HG03521 (cell line): ENCODE measurements at regions not wholly inside any gene's neighbourhood (a gene's known extent, or its start where the extent isn't known, plus 50 kb on each side); places are given as distances from the start of the nearest gene placed in this dataset.

Source experiments
- ATAC-seq: cut with Tn5 transposase; IDR thresholded peaks from one replicate; pipeline ENCODE4 v1.9.1; 2021; ENCODE audit warnings: mild to moderate bottlenecking, moderate library complexity; ENCODE audit not compliant: unreplicated experiment

DNA sequence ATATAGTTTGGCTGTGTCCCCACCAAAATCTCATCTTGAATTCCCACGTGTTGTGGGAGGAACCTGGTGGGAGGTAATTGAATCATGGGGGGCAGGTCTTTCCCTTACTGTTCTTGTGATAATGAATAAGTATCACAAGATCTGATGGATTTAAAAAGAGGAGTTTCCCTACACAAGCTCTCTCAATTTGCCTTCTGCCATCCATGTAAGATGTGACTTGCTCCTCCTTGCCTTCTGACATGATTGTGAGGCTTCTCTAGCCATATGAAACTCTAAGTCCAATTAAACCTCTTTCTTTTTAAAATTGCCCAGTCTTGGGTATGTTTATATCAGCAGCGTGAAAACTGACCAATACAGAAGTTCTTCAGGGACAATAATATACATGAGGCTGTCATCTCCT lies 425.1 kb downstream of the PABPC4L start:
- ATAC-seq, result no peak

DNA sequence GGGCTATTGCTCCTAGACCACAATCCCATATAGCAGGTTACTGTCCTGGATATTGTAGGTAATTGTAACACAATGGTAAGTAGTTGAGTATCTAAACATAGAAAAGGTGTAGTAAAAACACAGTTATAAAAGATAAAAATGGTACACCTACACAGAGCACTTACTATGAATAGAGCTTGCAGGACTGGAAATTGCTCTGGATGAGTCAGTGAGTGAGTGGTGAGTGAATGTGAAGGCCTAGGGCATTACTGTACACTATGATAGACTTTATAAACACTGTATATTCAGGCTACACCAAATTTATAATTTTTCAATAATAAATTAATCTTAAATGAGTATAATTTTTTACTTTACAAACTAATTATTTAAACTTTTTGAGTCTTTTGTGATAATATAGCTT lies 425.7 kb downstream of the PABPC4L start:
- ATAC-seq, result no peak

DNA sequence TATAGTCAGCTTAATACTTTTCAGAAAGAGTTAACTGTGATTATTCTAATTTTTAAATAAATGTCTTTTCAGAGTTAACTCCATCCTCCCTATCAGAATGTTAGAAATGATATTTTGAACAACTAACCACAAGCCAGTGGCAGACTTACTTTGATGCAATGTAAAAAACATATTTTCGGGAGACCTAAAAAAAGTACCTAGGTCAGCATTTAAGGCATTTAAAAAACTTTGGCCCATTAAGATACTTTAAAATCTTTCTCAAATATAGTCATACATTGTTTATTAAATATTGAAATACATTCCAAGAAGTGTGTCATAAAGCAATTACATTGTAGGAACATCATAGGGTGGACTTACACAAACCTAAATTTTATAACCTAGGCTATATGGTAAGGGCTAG lies 426.1 kb downstream of the PABPC4L start:
- no peak for ATAC-seq

DNA sequence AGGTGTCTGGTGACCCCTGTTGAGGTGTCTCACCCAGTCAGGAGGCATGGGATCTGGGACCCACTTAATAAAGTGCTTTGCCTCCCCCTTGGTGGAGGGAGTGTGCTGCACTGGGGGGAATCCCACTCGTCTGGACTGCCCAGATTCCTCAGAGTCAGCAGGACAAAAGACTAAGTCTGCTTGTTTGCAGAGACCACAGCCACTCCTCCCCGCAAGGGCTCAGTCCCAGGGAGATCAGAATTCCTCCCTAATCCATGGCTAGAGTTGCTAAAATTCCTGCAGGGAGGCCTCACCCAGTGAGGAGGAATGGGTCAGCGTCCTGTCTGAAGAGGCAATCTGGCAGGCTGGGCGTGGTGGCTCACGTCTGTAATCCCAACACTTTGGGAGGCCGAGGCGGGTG lies 442.2 kb downstream of the PABPC4L start:
- ATAC-seq, result no peak

DNA sequence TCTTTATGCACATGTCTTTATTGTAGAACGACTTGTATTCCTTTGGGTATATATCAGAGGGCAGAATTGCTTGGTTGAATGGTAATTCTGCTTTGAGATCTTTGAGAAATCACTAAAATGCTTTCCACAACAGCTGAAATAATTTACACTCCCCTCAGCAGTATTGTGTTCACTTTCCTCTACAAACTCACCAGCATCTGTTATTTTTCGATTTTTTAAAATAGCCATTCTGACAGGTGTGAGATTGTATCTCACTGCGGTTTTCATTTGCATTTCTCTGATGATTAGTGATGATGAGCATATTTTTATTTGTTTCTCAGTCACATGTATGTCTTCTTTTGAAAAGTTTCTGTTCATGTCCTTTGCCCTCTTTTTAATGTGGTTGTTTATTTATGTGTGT lies 459.8 kb downstream of the PABPC4L start:
- no peak for ATAC-seq

DNA sequence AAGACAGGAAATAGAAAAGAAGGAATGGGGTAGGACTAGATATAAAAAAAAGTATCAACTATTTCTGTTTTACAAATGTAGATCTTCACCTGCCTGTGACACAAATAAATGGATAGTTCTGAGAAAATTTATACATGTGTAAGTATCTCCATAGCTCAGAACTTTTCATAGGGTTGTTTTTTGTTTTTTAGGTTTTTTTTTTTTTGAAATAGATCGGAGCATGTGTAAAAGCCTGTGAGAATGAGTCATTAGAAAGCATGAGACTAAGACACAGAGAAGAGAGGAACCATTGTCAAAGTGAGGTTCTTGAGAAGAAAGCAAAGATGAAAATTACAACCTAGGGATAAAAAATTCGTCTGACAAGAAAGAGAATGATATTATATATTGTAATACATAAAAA lies 481.6 kb downstream of the PABPC4L start:
- no peak for ATAC-seq

DNA sequence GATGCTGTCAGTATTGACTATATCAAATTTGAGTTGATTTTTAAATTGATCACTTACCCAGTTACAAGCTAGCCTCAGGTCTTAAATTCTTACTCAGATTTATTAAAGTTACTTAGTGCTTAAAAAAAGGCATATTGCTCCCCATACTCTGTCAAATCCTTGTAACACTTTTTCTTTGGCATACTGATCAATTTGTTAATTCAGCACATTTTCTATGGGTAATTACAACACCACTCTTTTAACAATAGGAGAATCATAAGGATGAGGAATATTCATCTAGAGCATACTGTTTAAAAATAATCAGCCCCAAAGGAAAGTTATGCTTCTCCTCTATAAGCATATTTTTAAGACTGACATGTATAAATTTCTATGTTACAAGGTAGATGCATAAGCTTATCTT lies 482.5 kb downstream of the PABPC4L start:
- no peak for ATAC-seq

DNA sequence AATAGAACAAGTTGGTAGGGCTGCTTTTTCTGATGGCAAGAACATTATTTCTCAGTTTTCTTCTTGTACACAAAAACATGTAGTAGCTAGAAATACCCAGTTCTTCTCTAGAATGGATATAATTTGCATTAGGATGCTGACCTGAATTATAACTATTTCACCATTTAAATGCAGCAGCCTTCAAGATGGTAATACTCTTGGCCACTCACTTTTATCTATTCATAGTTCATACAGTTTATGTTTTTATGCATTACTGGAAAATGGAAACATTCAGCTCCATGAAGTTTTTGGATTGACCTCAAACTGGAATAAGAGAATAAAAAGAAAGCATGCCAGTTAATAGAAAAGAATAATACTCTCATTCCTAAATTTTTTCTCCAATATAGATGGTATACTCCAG lies 487.4 kb downstream of the PABPC4L start:
- ATAC-seq, result no peak

DNA sequence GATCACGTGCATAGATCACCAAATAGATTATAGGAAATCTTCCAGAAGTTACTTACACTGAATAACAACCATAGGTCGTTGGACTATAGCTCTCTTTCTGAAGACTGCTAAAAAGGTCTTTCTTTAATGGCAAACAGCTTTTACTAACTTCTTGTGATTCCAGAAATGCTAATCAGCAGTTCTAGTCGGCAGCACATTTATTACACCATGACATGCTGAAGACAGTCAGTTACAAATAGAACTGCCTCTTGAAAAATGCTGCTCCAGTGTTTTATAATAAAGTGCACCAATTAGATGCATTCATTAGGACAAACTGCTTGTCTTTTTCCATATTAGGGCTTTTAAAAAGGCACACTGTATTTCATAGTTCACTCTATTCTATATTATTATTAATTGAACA lies 488.2 kb downstream of the PABPC4L start:
- no peak for ATAC-seq

DNA sequence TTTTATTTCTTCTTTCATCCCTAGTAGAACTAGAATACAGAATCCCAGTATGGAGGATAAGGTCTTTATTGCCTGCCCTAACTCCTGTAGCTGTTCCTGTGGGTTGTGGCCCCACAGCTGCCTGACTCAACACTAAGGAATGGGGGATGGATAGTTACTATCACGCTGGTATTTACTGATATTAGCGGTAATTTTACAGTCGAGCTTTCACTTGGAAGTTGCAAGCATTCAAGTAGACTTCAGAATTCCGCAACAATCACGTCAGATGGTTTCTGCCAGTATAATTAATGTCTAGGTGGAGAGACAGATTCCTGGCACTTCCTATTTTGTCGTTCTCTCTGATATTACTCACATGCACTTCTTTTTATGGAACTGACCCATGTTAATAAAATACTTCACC lies 489.8 kb downstream of the PABPC4L start:
- ATAC-seq, result no peak

DNA sequence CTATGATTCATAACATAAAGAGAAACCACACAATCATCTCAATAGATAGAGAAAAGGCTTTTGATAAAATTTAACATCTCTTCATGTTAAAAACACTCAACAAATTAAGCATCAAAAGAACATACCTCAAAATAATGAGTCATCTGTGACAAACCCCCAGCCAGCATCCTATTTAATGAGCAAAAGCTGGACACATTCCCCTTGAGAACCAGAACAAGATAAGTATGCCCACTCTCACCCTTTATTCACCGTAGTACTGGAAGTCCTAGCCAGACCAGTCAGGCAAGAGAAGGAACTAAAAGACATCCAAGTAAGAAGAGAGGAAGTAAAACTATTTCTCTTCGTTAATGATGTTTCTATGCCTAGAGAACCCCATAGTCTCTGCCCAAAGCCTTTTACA lies 507.2 kb downstream of the PABPC4L start:
- ATAC-seq, result no peak

DNA sequence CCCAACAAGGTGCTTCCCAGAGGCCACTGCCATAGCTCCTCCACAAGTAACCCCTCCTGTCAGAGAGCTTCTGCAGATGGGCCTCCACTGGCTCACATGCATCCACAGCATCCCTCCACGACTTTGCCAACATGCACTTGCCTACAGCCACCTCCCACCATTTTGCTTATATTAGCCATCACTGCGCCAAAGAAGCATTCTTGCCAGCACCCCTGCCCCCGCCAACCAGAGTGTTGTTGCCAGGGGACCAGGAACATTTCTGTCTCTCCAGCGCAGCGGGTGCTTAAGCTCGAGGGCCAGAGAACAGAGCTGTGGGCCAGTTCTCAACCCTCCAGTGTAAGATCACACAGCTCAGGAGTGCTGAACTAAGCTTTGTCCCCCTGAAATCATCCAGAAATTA lies 517.6 kb downstream of the PABPC4L start:
- ATAC-seq, result no peak

DNA sequence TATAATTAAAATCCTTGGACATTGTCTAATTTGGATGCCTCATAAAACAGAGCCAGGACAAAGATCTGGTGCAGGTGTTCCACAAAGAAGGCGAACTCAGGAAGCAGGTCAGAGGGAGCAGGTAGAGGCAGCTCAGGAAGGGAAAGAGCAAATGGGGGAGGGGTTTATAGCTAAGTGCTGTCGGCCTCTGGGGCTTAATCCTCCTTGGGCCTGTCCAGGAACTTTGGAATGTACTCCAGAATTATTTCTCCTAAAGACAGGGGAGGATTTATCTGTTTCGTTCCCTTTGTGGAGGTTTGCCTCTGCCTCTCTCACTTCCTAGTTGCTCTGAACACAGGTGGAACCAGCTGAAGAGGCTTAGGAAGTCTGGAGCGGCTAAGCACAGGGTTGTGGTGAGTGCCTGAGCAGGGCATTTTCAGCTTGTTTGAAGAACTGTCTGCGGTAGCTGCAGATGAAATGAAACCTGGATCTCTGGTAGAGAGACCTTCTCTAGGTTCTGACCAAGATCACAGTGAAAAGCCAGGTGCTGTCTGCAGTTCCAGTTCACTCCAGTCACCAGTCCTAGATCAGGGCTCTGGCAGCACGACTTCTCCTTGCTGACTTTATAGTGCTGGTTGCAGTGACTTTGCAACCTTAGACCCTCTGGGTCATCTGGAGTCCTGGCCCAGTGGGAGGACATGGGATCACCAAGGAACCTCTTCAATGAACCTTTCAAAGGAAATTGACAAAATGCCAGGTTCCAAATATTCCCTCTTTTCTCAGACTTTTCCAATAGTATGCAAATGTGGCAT lies 519.2 kb downstream of the PCDH10 start:
- ATAC-seq, result no peak

DNA sequence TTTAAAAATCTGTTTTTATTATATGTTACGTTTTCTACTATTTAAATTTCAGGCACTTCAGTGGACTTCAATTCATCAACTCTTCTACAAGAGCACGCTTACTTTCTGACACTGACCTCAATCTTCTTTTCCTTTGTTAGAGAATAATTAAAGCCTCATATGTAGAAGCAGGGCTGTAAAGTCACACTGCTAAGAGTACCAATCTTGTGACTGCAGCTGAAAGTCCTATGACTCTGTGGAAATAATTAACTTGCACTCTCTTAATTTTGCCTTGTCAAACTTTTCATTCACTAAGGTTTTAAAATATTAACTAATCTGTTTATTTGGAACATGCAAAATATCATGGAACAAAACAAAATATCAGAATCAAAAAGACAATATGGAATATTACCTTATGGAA lies 498.1 kb downstream of the PCDH10 start:
- ATAC-seq, result no peak

DNA sequence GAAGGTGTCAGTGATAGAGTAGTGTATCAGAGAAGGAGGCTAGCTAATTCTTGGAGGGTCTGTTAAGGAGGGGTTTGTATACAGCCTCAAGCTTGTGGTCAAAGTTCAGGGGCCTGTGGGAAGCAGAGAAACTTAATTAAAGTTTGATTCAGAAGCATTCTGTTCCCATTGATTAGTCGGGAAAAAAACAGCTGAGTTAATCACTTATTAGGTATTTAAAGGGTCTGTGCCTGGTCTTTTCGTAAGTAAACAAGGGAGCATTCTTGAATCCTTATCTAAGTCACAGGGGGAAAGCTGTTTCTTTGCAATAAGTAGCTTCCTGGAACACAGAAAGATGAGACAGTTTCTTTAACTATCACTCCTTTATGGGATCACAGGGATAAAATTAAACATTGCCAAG lies 492.1 kb downstream of the PCDH10 start:
- no peak for ATAC-seq

DNA sequence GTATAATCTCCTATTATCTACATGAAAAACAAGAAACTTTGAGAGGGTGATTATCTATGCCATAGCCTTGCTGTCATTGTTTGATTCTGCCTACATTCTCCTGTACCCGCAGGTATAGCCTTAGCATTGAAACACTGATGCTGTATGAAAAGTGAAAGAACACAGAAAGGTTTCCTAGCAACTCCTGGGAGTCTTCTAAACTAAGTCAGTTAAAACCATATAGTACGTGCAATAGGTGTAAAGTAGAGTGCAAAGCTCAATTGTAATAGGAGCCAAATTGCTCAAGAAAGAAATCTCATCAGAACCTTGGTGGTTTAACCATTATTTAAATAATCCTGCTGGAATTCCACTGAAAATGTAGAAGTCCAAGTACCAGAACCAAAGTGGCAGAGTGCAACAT lies 489.7 kb downstream of the PCDH10 start:
- no peak for ATAC-seq

DNA sequence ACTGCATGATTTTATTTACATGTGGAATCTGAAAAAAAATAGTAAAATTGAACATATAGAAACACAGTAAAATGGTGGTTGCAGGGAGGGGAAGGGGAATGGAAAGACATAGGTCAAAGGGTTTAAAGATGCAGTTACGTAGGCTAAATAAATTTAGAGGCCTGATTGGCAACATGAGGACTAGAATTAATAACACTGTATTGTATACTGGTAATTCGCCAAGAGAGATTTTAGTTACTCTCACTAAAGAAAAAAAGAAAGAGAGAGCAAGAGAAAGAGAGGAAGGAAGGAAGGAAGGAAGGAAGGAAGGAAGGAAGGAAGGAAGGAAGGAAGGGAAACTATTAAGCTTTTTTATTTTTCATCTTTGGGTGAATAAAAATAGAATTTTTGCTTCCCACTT lies 488.1 kb downstream of the PCDH10 start:
- ATAC-seq, result no peak

DNA sequence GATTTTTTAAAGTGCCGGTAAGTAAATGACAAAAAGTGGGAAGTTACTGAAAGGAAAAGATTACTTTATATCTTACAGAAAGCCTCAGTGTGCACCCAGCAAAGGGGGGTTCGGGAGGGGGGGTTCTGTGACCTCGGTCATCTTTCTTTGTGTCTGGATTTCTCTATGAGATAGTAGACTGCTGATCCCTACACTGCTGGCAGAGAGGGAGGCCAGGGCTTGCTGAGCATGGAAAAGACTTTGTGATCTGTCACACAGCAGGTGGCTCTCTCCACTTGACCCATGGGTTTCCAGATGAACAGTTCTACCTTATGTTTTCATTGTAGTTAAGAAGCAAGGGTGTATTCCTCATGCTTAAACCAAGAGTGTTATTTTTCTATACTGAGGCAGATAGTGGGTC lies 475.6 kb downstream of the PCDH10 start:
- no peak for ATAC-seq

DNA sequence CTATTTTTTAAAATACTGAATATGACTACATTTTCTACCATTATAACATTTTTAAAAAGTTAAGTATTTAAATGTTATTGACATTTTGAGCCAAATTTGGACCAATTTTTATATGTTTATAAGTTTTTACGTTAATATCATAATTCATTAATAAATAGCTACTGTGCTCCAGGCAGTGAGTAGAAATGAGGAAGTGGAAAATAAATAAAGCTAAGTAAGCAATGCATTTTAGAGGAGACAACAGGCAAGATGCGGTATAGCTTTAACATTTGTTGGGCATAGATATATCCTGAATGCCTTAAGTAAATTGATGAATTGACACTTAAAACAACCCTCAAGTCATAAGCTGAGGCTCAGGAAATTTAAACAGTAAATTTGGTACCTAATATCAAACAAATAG lies 474.8 kb downstream of the PCDH10 start:
- no peak for ATAC-seq

DNA sequence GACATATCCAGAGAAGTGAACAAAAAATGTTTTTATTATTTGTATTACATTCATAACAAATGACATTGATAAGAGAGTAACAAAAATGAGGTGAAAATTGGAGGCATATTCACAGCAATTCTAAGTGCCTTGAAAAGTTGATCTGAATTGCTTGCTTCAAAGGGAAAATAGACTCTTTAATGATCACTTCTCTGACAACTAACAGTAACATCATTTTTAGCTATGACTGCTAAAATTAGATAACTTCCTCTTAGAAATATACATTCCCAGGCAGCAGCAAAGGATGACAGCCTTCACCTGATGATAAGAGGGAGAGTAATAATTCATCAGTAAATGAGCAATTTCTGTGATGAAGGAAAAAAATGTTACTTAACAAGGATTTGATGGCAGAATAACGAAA lies 472.5 kb downstream of the PCDH10 start:
- no peak for ATAC-seq

DNA sequence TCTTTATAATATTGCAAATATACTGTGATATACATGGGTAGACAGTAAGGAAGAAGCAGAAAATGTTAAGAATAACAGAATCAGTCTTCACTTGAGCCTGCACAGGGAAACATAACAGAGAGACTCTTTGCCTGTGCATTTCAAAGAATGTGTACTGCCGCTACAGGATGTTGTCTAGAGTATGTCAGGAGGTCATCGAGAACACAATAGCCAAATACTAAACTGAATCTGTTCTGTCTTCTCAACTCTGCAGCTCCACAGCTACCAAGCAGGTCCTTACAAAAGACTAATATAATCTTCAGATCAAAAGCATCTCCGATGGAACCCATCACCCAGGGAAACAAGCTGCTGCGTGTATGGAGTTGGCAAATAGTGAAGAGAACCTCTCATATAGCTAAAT lies 471.5 kb downstream of the PCDH10 start:
- ATAC-seq, result no peak

DNA sequence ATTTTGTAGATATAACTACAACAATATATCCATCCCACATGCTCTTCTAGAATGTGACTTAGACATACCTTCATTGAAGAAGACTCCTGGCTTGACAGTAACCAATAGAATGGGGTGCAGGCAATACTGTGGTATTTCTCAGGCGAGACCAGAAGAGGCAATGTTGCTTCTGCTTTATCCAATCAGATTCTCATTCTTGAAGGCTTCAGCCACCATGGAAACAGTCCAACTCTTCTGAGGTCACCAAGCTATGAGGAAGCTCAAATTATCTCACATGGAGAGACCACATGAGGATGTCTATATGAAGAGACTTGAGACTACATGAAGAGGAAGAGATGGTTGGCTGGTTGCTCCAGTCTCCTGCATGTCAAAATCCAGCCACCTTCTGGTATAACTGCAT lies 469.9 kb downstream of the PCDH10 start:
- no peak for ATAC-seq

DNA sequence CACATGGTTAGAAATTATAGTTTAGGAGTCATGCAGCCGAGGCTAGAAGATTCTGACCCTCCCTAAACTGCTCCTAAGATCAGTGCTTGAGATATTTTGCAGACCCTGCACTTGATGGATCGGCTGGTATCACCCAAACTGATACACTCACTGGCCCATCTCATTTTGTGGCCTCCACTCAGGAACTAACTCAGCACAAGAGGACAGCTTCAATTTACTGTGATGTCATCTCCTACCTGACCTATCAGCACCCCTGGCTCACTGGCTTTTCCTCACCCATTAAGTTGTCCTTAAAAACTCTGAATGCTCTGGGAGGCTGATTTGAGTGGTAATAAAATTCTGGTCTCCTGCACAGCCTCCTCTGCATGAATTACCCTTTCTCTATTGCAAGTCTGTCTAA lies 450.9 kb downstream of the PCDH10 start:
- no peak for ATAC-seq
